Activated gamma-delta T cell treated with Interleukin-2 at 50 U/mL for 16 hours (primary cell): ENCODE measurements at regions not wholly inside any gene's neighbourhood (a gene's known extent, or its start where the extent isn't known, plus 50 kb on each side); places are given as distances from the start of the nearest gene placed in this dataset.

Source experiments
- DNase-seq: peaks from one replicate; pipeline ENCODE4 v3.0.0-alpha.2; 2020

DNA sequence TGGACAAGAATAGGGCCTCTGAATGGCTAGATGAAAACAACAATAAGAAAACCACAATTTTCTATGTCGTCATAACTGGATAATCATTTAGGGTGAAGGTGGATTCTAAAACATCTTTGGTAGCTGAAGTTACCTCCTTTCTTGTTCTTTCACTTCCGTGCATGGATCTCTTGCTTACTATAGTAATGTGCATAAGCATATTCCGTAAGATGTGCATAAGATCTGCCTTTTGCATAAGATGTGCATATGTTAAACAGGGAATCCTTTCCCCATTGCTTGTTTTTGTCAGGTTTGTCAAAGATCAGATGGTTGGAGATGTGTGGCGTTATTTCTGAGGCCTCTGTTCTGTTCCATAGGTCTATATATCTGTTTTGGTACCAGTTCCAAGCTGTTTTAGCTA lies 353.6 kb downstream of the MTX2 start:
- no peak for DNase-seq

DNA sequence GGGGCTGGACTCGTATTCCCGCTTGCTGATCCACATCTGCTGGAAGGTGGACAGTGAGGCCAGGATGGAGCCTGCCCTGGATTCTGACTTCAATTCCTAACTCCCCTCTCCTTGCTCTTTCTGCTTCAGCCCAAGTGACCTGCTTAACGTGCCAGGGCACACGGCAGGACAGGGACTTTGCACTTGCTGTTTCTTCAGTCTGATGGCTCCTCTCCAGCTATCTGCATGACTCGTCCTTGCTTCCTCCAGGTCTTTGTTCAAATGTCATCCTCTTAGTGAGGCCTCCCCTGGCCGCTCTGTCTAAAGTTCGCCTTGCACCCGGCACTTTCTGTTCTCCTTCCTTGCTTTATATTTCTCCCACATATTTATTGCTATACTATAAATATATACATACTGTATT lies 357.6 kb downstream of the MTX2 start:
- DNase-seq: no peak

DNA sequence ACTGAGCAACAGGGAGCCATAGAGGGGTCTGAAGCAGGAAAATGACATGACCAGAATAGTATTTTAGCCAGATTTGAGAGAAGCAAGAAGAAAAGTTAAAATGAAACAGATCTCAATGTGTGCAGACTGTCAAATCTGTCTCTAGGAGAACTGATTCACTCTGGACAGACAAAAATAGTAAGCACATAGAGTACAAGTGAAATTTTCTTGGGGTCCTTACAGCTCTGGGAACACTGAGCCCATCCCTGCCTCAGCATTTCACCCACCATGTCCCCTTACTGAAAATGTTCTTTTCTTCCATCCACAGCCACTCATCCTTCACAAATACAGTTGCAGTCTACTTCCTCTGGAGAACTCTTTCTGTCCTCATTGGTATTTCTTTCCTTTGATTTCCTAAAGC lies 359.2 kb downstream of the MTX2 start:
- DNase-seq: no peak

DNA sequence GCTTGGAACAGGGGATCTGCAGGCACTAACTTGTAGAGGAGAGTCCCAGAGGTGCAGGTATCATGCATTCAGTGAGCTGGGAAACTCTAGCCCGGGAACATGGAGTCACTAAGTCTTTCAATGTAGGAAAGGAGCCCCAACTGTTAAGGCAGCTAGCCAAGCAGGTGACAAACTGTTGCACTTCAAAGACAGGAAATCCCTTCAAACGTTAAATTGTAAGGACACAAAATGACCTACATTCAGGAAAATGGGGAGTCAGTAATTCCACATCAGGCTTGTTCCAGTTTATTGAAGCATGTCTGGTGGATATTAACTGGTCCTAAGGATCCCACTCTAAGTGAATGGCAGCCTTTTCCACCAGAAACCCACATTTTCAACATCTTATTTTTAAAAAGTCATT lies 364.5 kb downstream of the MTX2 start:
- DNase-seq: no peak

DNA sequence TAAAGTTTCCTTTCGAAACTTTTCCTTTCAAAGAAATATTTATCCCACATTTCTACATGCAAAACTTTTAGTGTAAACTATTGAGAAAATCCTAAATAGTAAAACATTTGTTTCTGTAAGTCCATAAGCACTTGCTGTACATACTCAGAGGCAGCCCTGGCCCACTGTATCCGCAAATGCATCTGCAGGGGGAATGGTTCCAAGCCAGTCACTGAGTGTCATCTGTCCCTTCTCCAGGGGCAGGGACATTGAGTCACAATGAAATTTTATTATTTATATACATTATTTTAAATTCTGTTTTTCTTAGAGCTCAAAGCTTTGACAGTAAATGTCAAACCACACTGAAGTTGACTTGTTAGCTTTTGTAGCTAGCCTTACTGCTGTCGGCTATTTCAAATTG lies 367.2 kb downstream of the MTX2 start:
- DNase-seq: no peak

GRCh38 chr2:176637142-176637485 lies 367.9 kb downstream of the MTX2 start:
- DNase-seq: no peak

- no peak for DNase-seq
Measured at GRCh38 chr2:176637486-176638166, 368.4 kb downstream of the MTX2 start.

DNA sequence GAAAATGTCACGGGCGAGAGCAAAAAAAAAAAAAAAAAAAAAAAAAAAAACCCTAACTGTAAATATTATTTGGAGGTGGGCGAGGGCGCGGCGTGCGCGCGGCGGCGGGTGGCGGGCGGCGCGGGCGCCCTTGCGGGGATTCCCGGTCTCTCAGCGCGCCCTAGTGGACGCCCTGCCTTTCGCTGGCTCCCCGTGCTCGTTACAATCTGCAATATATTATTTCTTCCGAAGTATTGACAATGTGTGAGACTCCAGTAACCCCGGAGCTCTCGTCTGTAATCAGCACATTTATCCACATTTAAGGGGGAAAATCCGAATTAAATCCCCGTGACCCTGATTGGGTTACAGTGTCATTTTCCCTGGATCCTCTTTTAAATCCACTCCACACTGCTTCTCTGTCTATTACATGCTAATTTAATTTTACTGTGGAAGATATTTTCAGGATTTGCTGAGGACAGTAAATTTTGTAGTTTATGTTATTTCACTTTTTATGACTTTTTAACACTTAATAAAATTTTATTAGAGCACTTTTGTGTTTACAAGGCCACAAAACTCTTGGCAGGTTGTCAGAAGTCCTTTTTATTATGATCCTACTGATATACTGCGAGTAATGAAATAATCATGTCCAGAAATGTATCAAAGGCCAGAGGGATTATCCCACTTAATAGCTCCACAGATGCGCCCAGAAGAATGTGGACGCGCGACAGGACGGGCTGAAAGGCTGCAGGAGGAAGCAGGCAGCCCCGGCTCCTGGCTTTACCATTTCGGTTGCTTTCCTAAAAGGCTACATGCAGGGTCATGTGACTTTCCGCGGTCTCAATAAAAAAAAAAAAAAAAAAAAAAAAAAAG lies 369.1 kb downstream of the MTX2 start:
- peak; percentile 42 for DNase-seq

DNA sequence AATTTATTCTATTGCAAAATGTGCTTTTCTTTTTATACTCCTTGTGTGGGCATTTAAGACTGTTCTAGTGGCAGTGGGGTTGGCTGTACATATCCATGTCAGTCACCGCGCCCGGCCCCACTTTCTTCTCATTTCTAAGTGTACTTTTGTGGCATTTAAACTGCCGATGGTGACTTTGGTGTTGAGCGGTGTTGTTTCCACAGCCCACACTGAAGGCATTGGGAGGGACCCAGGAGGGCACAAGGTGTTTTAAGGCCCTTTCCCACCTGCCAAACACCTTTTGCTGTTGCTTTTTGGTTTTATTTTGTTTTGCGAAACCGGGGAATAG lies 369.7 kb downstream of the MTX2 start:
- DNase-seq: no peak

- DNase-seq: no peak
Measured at GRCh38 chr2:176639671-176640070, 370.4 kb downstream of the MTX2 start.

- no peak for DNase-seq
Measured at GRCh38 chr2:176641436-176641835, 372.2 kb downstream of the MTX2 start.

- no peak for DNase-seq
Measured at GRCh38 chr2:176642074-176642473, 372.8 kb downstream of the MTX2 start.

DNA sequence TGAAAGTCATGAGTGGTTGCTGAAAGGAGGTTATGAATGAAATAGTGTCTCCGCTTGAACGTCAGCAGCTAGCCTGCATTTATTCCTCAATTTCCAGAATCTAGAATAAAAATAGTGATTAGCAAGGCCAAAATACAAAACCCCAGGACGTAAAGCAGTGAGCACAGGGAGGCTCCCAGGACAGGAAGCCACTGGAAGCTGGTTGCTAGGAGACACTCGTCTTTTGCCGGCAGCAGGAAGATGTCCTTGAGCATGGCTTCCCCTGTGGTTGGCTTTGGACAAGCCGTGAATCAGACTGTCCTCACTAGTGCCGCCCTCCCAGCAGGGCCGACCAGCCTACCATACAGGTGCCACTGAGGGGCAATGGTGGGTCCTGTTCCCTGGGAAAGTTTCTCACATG lies 374.4 kb downstream of the MTX2 start:
- no peak for DNase-seq

DNA sequence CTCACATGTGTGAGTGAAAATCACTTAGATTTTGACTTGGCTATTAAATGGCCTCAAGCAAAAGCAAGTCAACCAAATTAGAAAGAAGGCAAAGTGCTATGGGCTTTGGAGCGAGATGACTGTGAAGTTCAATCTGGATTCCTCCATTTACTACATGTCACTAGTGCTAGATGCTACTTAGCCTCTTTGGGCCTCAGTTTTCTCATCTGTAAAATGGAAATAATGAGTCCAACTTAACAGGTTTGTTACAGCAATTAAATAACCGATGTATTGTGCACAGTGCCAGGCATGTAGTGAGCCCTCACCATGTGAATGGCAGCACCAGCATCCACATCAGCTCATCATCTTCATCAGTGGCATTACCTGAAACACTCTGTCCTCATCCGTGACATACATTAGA lies 376.3 kb downstream of the MTX2 start:
- DNase-seq: no peak

- no peak for DNase-seq
Measured at GRCh38 chr2:176646033-176646615, 376.9 kb downstream of the MTX2 start.

DNA sequence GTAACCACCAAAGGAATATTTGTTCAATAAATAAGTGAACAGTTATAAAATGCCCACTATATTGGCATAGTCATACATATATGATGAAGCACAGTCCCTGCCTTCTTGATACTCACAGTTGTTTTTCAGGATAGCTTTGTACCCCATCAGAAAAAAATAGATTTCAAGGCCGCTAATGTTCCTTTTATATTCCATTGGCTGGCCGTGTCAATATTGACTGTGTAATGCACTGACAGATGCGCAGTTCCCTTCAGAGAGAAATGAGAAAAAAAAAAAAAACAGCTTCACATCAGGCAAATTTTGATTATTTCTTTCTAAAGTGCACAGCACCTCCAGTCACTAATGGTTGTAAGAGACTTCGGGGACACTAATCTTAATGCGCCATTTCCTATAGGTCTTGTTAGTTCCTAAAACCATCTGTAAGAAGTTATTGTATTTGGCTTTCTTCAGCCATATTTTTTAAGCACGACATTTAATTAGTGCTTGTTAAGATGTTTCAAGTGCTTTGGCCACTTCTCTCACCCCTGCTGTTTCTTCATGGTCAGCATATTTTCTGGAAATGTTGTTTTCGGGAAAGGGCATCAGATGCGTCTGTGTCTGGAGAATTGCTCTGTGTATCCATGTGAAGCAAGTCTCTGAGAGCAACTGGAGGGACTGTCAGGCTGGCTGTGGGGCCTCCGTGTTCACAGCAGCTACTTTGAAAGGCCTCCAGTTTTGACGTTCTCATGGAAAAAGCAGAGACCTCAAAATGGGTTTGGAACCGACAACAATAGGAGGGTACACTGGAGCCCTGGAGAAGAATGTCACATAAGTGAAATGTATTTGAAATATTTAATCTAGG lies 378.3 kb downstream of the MTX2 start:
- DNase-seq: no peak

DNA sequence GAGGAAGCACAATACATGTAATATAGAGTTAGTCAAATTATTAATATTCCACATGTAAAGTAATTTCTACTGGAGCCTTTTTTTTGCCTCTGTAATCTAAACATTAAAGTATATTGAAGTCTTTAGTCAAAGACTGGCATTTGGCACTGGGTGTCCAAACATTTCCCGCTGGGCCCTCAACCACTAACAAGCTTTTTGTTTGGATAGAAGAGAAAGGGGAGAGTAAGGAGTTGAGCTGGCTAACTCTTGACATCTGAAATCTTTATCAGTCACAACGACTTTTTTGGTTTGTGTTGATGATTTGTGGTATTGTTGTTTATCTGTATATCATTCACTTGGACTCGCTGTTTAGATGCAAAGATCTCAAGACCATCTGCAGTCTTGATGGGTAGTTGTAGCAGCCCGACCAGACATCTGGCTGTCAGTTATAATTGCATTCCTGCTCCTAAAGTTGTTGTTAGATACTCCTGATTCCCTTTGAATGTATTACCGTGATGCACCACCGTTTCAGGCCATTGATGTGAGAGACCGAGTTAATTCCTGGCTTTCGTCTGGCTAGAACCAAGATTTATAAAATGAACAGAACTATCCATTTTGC lies 379.6 kb downstream of the MTX2 start:
- no peak for DNase-seq

DNA sequence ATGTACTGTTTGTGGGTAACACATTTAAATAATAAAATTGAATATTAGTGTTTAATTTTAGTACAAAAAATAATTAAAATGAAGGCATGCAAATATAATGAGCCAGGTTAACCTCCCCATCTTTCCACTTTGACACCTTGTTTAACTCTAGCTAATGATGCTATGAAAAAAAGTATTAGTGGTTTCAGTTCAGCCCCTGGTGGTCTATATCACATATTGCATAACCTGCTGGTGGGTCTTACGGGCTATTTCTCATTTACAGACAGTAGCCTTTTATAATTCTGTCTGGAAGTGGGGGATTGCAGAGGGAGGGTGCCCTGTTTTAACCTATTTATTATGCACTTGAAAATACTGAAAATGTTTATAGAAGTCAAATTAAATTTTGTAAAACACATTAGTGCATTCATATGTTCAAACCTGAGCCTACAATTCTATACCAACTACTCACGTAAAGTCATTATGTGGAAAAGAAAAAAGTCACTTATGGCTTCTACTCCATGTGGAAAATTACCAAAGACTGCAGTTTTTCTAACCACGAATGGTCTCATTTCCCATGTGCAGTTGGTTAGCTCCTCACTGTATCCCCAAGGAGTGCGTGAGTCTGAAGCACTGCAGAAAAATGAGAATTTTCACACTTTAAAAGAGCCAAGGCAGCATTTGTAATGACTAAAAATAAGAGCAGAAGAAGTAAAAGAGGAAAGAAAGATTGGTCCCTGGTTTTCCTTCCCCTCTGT lies 381.0 kb downstream of the MTX2 start:
- DNase-seq: no peak

DNA sequence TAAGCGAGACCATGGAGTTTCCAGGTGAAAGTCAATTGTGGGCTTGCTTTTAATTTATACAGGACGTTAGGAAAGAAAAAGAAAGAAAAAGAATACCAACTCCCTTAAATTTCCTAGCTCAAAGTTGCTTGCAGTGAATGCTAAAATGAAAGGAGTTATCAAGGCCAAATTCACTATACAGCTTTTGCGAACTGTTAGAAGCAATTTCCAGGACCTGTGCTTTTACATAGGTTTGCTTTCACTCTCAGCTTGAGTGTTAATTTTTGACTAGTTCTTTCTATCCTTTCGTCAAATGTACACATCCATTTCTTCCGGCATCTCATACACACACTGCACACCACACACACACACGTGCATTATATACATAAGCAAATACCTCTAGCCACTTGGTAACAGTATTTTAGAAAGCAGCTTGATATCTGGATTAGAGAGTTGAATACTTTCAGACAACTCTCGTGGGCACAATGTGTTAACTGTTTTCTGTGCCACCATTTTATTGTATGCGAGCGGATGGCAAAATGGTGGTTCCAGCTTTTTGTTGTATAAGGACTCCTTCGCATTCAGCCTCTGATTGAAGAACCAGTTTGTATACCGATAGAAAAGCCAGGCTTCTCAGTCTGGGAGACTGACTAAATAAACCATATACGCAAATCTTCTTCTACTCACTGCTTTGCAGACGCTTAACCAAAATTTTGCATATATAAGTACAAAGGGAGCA lies 381.8 kb downstream of the MTX2 start:
- no peak for DNase-seq

GRCh38 chr2:176652300-176653182 lies 383.3 kb downstream of the MTX2 start:
- no peak for DNase-seq
